AG04450 (cell line): ENCODE measurements at regions not wholly inside any gene's neighbourhood (a gene's known extent, or its start where the extent isn't known, plus 50 kb on each side); places are given as distances from the start of the nearest gene placed in this dataset.

Experiments used
- CTCF ChIA-PET: fragments of 300-600, 350-600 bp; formaldehyde crosslinking; extraction: SDS; loops from one replicate; lab custom pipeline; 2022; ENCODE audit warnings: antibody characterized with exemption, inconsistent platforms; lab: Charles Lee
- POLR2A ChIA-PET: fragments of 350-600 bp; formaldehyde crosslinking; extraction: SDS; loops from one replicate; lab custom pipeline; 2021; ENCODE audit warnings: antibody characterized with exemption, inconsistent platforms; lab: Yijun Ruan, JAX
- DNase-seq: peaks from one replicate; pipeline ENCODE4 v3.0.0-alpha.2; 2011; ENCODE audit warnings: low read depth, low spot score
- H3K27ac ChIP-seq: one replicate; pipeline ENCODE4 v1.5.1; 2012; ENCODE audit warnings: low read depth, low read length, control low read depth
- H3K27me3 ChIP-seq: one replicate; pipeline ENCODE4 v1.6.0; 2012; ENCODE audit warnings: low read length; ENCODE audit not compliant: control insufficient read depth, insufficient read depth
- H3K4me3 ChIP-seq: 2 replicates; pipeline ENCODE4 v1.5.1; 2011; ENCODE audit warnings: mild to moderate bottlenecking, low read depth, low read length, control low read depth
- H3K9me3 ChIP-seq: 2 replicates; pipeline ENCODE4 v1.5.1; 2012; ENCODE audit warnings: low read length; ENCODE audit not compliant: control insufficient read depth, insufficient read depth
- CTCF ChIP-seq: IDR thresholded peaks from 2 replicates; pipeline ENCODE4 v1.5.1; 2011; ENCODE audit warnings: low read depth, low read length, control low read depth, inconsistent platforms

- Histone ChIP-seq H3K27ac (no peak overlapping the region), H3K9me3 (peaks cover 4% of the 10 kb centered on the region; the same call in 1 of the 2 replicates), H3K4me3 (no peak overlapping the region), H3K27me3 (no peaks in the 10 kb centered on the region)
- TF ChIP-seq CTCF: no peak
- no peak for DNase-seq
- CTCF ChIA-PET: interaction anchor here (0.7 kb wide), 1 partner anchor 12 kb away, joined by 3 read pairs; no protein-coding TSS in a partner anchor
- POLR2A ChIA-PET: no interaction called here
Measured at GRCh38 chr7:142334806-142335205, 76.9 kb upstream of the PRSS58 start.

- H3K27me3 ChIP-seq: no peaks in the 10 kb centered on the region
- H3K4me3 ChIP-seq: no peak overlapping the region
- peaks cover 4% of the 10 kb centered on the region; the same call in 1 of the 2 replicates for H3K9me3 ChIP-seq
- H3K27ac ChIP-seq: no peak overlapping the region
- CTCF ChIA-PET: no interaction called here
- POLR2A ChIA-PET: no interaction called here
- no peak for TF ChIP-seq CTCF
- no peak for DNase-seq
Measured at GRCh38 chr7:142334236-142334635, 76.4 kb upstream of the PRSS58 start.

GRCh38 chr7:142332421-142332820, 74.6 kb upstream of the PRSS58 start:
- POLR2A ChIA-PET: no interaction called here
- TF ChIP-seq CTCF: no peak
- H3K9me3 ChIP-seq: peaks cover 6% of the 10 kb centered on the region
- DNase-seq: no peak
- H3K4me3 ChIP-seq: no peak overlapping the region
- CTCF ChIA-PET: no interaction called here
- H3K27me3 ChIP-seq: no peaks in the 10 kb centered on the region
- no peak overlapping the region for H3K27ac ChIP-seq

GRCh38 chr7:142331941-142332340, 74.1 kb upstream of the PRSS58 start:
- Histone ChIP-seq H3K9me3 (peaks cover 9% of the 10 kb centered on the region), H3K4me3 (no peak overlapping the region), H3K27ac (no peak overlapping the region), H3K27me3 (no peaks in the 10 kb centered on the region)
- CTCF ChIA-PET: no interaction called here
- DNase-seq: no peak
- no peak for TF ChIP-seq CTCF
- POLR2A ChIA-PET: no interaction called here

- H3K27me3 ChIP-seq: no peaks in the 10 kb centered on the region
- DNase-seq: no peak
- POLR2A ChIA-PET: no interaction called here
- H3K9me3 ChIP-seq: peaks cover 9% of the 10 kb centered on the region
- CTCF ChIA-PET: no interaction called here
- no peak for TF ChIP-seq CTCF
- H3K4me3 ChIP-seq: no peak overlapping the region
- H3K27ac ChIP-seq: no peak overlapping the region
Measured at GRCh38 chr7:142329062-142329790, 71.4 kb upstream of the PRSS58 start.
